ENCODE measurements at regions not wholly inside any gene's neighbourhood (a gene's known extent, or its start where the extent isn't known, plus 50 kb on each side); places are given as distances from the start of the nearest gene placed in this dataset.
"Not testable (repeated sequence)": the region's sequence is repeated elsewhere in the genome, so short reads cannot be mapped to it uniquely, and the experiment has no call there.

GRCh38 chr3:94372026-94372425, 309.2 kb downstream of the NSUN3 start:
- no peaks in the 10 kb centered on the region for H3K9me3 ChIP-seq (ENCODE audit: control insufficient read depth, insufficient read depth, low read length)
- H3K4me1 ChIP-seq (ENCODE audit: control insufficient read depth, insufficient read depth, low read length), result no peaks in the 10 kb centered on the region
- H3K4me3 ChIP-seq (ENCODE audit: low read length), result no peak overlapping the region
- Mint-ChIP-seq H3K27me3 (ENCODE audit: low read depth in 2 of 2) (no peaks in the 10 kb centered on the region), H3K27ac (no peak overlapping the region), H3K9me3 (peaks cover 14 to 28% of the 10 kb centered on the region in 2 donors), H3K4me1 (no peaks in the 10 kb centered on the region), H3K36me3 (peaks cover 5% of the 10 kb centered on the region), H3K4me3 (no peak overlapping the region)
- H3K36me3 ChIP-seq (ENCODE audit: control insufficient read depth, insufficient read depth, low read length), result no peaks in the 10 kb centered on the region
- TF ChIP-seq, protein P1, sequence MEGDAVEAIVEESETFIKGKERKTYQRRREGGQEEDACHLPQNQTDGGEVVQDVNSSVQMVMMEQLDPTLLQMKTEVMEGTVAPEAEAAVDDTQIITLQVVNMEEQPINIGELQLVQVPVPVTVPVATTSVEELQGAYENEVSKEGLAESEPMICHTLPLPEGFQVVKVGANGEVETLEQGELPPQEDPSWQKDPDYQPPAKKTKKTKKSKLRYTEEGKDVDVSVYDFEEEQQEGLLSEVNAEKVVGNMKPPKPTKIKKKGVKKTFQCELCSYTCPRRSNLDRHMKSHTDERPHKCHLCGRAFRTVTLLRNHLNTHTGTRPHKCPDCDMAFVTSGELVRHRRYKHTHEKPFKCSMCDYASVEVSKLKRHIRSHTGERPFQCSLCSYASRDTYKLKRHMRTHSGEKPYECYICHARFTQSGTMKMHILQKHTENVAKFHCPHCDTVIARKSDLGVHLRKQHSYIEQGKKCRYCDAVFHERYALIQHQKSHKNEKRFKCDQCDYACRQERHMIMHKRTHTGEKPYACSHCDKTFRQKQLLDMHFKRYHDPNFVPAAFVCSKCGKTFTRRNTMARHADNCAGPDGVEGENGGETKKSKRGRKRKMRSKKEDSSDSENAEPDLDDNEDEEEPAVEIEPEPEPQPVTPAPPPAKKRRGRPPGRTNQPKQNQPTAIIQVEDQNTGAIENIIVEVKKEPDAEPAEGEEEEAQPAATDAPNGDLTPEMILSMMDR (IDR thresholded peaks at IDR 0.05), result no peak
- H3K27ac ChIP-seq (ENCODE audit: low read length), result no peak overlapping the region
- intact Hi-C loops (cut with micrococcal nuclease), result no loop called here
- H3K27me3 ChIP-seq (ENCODE audit: control insufficient read depth, insufficient read depth, low read length), result no peaks in the 10 kb centered on the region
- ATAC-seq (no peak), DNase-seq (no peak)

DNA sequence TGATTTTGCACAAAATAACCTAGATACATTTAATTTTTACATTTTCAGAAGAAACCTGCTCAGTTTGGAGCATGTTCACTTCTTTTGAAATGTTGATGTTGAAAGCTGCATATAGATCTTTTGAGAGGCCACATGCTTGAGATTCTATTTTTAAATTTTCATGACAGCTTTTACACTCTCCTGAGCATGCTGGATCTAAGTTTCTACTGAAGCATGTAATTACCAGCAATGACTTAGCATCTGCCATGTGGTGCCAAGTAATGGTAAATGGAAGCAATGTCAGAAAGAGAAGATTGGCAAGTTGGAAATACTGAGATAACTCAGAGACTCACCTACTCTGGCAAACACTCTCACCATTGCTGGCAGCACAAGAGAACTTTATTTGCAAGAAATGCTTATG, 310.6 kb downstream of the NSUN3 start:
- TF ChIP-seq, protein P1 (IDR thresholded peaks at IDR 0.05), result no peak
- intact Hi-C loops (cut with micrococcal nuclease), result no loop called here
- no peaks in the 10 kb centered on the region for H3K36me3 ChIP-seq (ENCODE audit: control insufficient read depth, insufficient read depth, low read length)
- Mint-ChIP-seq H3K36me3 (peaks cover 5% of the 10 kb centered on the region), H3K27ac (no peak overlapping the region), H3K4me3 (no peak overlapping the region), H3K4me1 (no peaks in the 10 kb centered on the region), H3K27me3 (ENCODE audit: low read depth in 2 of 2) (no peaks in the 10 kb centered on the region), H3K9me3 (peaks cover 14 to 21% of the 10 kb centered on the region in 2 donors)
- no peak overlapping the region for H3K27ac ChIP-seq (ENCODE audit: low read length)
- H3K9me3 ChIP-seq (ENCODE audit: control insufficient read depth, insufficient read depth, low read length), result no peaks in the 10 kb centered on the region
- no peak overlapping the region for H3K4me3 ChIP-seq (ENCODE audit: low read length)
- H3K4me1 ChIP-seq (ENCODE audit: control insufficient read depth, insufficient read depth, low read length), result no peaks in the 10 kb centered on the region
- no peak for ATAC-seq
- no peaks in the 10 kb centered on the region for H3K27me3 ChIP-seq (ENCODE audit: control insufficient read depth, insufficient read depth, low read length)
- DNase-seq, result no peak

DNA sequence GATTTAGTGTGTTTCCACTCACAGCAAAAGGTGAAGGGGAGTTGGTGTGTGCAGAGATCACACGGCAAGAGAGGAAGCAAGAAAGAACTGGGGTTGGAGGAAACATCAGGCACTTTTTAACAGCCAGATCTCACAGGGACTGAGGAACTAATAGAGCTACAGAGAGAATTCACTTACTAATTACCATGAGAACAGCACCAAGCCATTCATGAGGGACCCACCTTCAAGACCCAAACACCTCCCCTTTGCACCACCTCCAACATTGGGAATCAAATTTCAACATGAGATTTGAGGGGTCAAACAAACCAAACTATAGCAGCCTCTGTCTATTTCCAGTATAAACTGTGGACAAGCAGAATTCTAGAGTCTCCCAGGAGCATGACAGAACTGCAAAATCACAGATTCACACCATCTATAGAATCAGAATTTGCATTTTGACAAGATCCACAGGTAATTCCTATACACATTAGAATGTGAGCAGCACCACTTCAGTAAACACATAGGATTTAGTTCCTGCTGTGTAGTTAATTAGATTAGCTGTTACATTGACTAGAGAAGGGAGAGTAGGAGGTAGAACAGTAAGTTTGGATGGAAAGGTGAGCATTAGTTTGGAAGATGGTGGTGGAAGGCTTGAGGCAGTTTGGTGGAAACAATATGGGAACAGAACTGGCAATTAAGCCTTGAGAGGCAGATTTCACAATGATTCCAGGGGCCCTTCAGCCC, 311.7 kb downstream of the NSUN3 start:
- H3K27ac Mint-ChIP-seq, result no peak overlapping the region
- Histone ChIP-seq H3K36me3 (ENCODE audit: control insufficient read depth, insufficient read depth, low read length) (no peaks in the 10 kb centered on the region), H3K27ac (ENCODE audit: low read length) (no peak overlapping the region), H3K9me3 (ENCODE audit: control insufficient read depth, insufficient read depth, low read length) (no peaks in the 10 kb centered on the region), H3K27me3 (ENCODE audit: control insufficient read depth, insufficient read depth, low read length) (no peaks in the 10 kb centered on the region), H3K4me1 (ENCODE audit: control insufficient read depth, insufficient read depth, low read length) (no peaks in the 10 kb centered on the region), H3K4me3 (ENCODE audit: low read length) (no peak overlapping the region)
- intact Hi-C loops (cut with micrococcal nuclease), result no loop called here
- WGBS (ENCODE audit: insufficient coverage), result 14% methylated on average over 1 of the region's 1 CpG
- H3K27me3 Mint-ChIP-seq (ENCODE audit: low read depth in 2 of 2), result no peaks in the 10 kb centered on the region
- no peaks in the 10 kb centered on the region for H3K4me1 Mint-ChIP-seq
- DNase-seq (no peak), ATAC-seq (no peak)
- peaks cover 13 to 19% of the 10 kb centered on the region in 2 donors for H3K9me3 Mint-ChIP-seq
- H3K4me3 Mint-ChIP-seq, result no peak overlapping the region
- TF ChIP-seq, protein P1 (IDR thresholded peaks at IDR 0.05), result no peak
- H3K36me3 Mint-ChIP-seq, result peaks cover 2% of the 10 kb centered on the region

- intact Hi-C loops (cut with micrococcal nuclease); H3K4me1 ChIP-seq (ENCODE audit: control insufficient read depth, insufficient read depth, low read length); ATAC-seq; H3K9me3 ChIP-seq (ENCODE audit: control insufficient read depth, insufficient read depth, low read length); H3K36me3 Mint-ChIP-seq; H3K4me3 ChIP-seq (ENCODE audit: low read length); H3K27ac ChIP-seq (ENCODE audit: low read length); H3K27me3 ChIP-seq (ENCODE audit: control insufficient read depth, insufficient read depth, low read length); H3K4me3 Mint-ChIP-seq; H3K4me1 Mint-ChIP-seq; H3K27ac Mint-ChIP-seq; DNase-seq; H3K36me3 ChIP-seq (ENCODE audit: control insufficient read depth, insufficient read depth, low read length); H3K27me3 Mint-ChIP-seq (ENCODE audit: low read depth in 2 of 2): not testable (repeated sequence)
- H3K9me3 Mint-ChIP-seq, result peaks cover 12 to 14% of the 10 kb centered on the region in 2 donors
- WGBS (ENCODE audit: insufficient coverage), result 100% methylated on average over 1 of the region's 3 CpGs
Measured at GRCh38 chr3:94377123-94377696, 314.3 kb downstream of the NSUN3 start.

- WGBS (ENCODE audit: insufficient coverage), result no CpG with 5 or more reads among the region's 3 CpGs
- ATAC-seq; DNase-seq; H3K4me1 ChIP-seq (ENCODE audit: control insufficient read depth, insufficient read depth, low read length); intact Hi-C loops (cut with micrococcal nuclease); H3K27me3 ChIP-seq (ENCODE audit: control insufficient read depth, insufficient read depth, low read length); H3K4me3 Mint-ChIP-seq; H3K27me3 Mint-ChIP-seq (ENCODE audit: low read depth in 2 of 2); H3K4me3 ChIP-seq (ENCODE audit: low read length); H3K4me1 Mint-ChIP-seq; H3K36me3 ChIP-seq (ENCODE audit: control insufficient read depth, insufficient read depth, low read length); H3K27ac Mint-ChIP-seq; H3K27ac ChIP-seq (ENCODE audit: low read length); H3K9me3 ChIP-seq (ENCODE audit: control insufficient read depth, insufficient read depth, low read length); H3K36me3 Mint-ChIP-seq: not testable (repeated sequence)
- H3K9me3 Mint-ChIP-seq, result peaks cover 15 to 18% of the 10 kb centered on the region in 2 donors
Measured at GRCh38 chr3:94377863-94378262, 315.0 kb downstream of the NSUN3 start.

Measured in natural killer cell (primary cell).